ENCODE measurements at regions not wholly inside any gene's neighbourhood (a gene's known extent, or its start where the extent isn't known, plus 50 kb on each side); places are given as distances from the start of the nearest gene placed in this dataset.

- no peak for TF ChIP-seq EP300 (IDR thresholded peaks at IDR 0.05)
- TF ChIP-seq POLR2A (IDR thresholded peaks at IDR 0.05) = no peak
- TF ChIP-seq CTCF (IDR thresholded peaks at IDR 0.05) = no peak
Observed at GRCh38 chr2:14944562-14945346, 312.2 kb downstream of the LRATD1 start.

Data from ovary (tissue), 3 donors.